Choroid plexus epithelial cell (primary cell): ENCODE measurements at regions not wholly inside any gene's neighbourhood (a gene's known extent, or its start where the extent isn't known, plus 50 kb on each side); places are given as distances from the start of the nearest gene placed in this dataset.

Experiments used
- DNase-seq: peaks from one replicate; pipeline ENCODE4 v3.0.0-alpha.2; 2010; ENCODE audit warnings: low read depth
- H3K4me3 ChIP-seq: 2 replicates; pipeline ENCODE4 v1.5.1; 2011; ENCODE audit warnings: low read depth, mild to moderate bottlenecking, control low read depth, low read length, moderate library complexity
- CTCF ChIP-seq: conservative IDR thresholded peaks from 2 replicates; pipeline ENCODE4 v1.5.1; 2011; ENCODE audit warnings: low read depth, mild to moderate bottlenecking, control low read depth, inconsistent platforms, low read length, moderate library complexity

DNA sequence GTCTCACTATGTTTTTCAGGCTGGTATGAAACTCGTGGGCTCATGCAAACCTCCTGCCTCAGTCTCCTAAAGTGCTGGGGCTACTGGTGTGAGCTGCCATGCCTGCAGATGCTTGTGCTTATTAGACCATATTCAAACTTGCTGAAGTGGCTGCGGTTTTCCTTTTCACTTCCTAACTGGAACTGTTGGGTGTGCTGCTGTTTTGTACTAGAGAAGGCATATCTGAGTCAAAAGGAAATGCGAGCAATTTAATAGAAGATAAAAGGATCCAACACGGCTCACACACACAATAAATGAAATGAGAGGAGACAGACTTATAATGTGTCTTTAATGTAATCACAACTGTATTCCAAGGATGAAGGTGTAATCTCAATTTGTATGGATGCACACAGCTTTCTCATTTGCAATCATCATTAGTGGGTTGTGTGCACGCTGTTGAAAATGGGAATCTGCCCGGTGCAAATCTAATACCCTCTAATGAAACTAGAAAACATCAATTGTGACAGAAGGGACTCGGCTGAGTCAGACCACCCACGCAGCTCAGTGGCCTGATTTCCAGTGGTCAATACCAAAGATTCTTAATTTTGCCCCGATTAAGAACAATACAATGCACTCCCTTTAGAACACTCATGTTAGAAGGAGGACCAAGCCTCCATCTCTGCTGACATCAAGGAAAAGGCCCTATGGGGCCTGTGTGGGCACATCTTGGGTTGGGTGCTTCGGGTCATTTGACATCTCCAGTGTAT, 532.7 kb downstream of the TDRD15 start:
- no peak for DNase-seq
- TF ChIP-seq CTCF: no peak
- no peak overlapping the region for H3K4me3 ChIP-seq

DNA sequence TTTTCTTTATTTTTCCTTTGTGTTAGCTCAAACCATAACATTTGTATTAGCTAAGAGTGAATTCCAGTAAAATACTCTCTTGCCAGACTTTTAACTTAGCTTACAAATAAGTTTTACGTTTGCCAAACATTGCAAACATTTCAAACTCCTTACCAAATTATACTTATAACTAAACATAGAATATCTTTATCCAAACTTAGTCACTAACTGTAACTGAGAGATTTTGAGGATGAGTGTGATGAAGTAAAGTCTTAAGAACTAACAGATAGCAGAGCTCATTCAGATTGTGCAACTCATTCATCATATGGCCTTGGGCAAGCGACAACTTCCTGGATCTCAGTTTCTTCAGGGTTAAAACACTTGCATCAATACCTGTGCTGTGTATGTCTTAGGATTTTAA, 533.7 kb downstream of the TDRD15 start:
- no peak for TF ChIP-seq CTCF
- H3K4me3 ChIP-seq: no peak overlapping the region
- DNase-seq: no peak

DNA sequence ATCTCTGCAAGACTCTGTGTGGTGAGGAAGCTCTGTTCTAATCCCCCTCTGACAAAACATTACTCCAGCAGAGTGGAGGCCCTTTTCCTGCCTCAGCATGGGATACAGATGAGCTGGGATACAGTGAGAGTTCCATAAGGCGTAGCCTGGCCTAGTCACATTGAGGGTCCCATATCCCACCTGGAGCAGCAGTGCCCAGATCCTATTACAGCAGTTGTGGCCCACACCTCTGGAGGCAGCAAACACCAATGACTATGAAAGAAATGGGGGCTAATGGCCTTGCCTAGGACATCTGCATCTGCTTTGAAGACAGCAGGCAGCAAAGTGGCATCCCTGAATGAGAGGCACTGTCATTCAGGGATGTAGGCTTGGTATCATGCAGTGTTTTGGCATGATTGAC, 534.5 kb downstream of the TDRD15 start:
- DNase-seq: no peak
- no peak overlapping the region for H3K4me3 ChIP-seq
- no peak for TF ChIP-seq CTCF

- TF ChIP-seq CTCF: no peak
- DNase-seq: no peak
These were observed 535.2 kb downstream of the TDRD15 start for GRCh38 chr2:21658907-21659477.

GRCh38 chr2:21664083-21664482, 540.3 kb downstream of the TDRD15 start:
- no peak for TF ChIP-seq CTCF
- DNase-seq: no peak
- no peak overlapping the region for H3K4me3 ChIP-seq

More at GRCh38 chr2:21658907-21659477, 535.2 kb downstream of the TDRD15 start:
- no peak overlapping the region for H3K4me3 ChIP-seq

DNA sequence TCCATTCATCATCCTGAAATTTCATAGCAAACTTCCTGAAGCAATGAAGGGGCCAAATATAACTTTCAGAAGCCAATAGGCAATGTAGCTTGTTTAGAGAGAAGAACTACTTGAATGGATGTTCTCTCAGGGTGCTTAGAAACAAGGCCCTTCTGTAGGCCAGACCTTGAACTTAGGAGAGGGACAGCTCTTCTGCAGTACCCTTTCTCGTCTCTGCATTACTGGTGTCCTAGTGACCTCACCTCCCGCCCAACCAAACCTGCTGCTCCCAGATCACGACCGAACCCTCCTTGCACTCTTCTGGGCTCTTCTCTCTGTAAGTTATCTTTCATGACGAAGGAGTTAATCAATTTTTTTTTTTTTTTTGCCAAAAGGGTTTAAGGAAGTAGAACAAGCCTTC, 543.9 kb downstream of the TDRD15 start:
- no peak overlapping the region for H3K4me3 ChIP-seq
- TF ChIP-seq CTCF: no peak
- DNase-seq: no peak
